Liver (tissue), 8 donors: ENCODE measurements at regions not wholly inside any gene's neighbourhood (a gene's known extent, or its start where the extent isn't known, plus 50 kb on each side); places are given as distances from the start of the nearest gene placed in this dataset.

ENCODE experiments used
- DNase-seq: peaks from one replicate; pipeline ENCODE4 v3.0.0-alpha.2; 2017; ENCODE audit warnings: low spot score
- H3K27ac ChIP-seq, 2 donors: one replicate each; pipeline ENCODE4 v1.7.0; 2013; ENCODE audit warnings: inconsistent platforms in 2 of 2, low read length in 2 of 2, control low read depth in 1 of 2, low read depth in 1 of 2, mild to moderate bottlenecking in 1 of 2
- H3K27me3 ChIP-seq, 4 donors: one replicate each; pipeline versions ENCODE4 v1.6.1 to v1.7.0; 2013; ENCODE audit warnings: low read length in 3 of 4, inconsistent platforms in 1 of 4, mild to moderate bottlenecking in 1 of 4, moderate library complexity in 1 of 4; ENCODE audit not compliant: control insufficient read depth in 4 of 4, insufficient read depth in 4 of 4
- H3K36me3 ChIP-seq, 4 donors: one replicate each; pipeline versions ENCODE4 v1.6.1 to v1.7.0; 2013; ENCODE audit warnings: low read length in 3 of 4, mild to moderate bottlenecking in 3 of 4, low read depth in 1 of 4, moderate library complexity in 1 of 4; ENCODE audit not compliant: control insufficient read depth in 4 of 4, insufficient read depth in 3 of 4
- H3K4me1 ChIP-seq, 4 donors: one replicate each; pipeline versions ENCODE4 v1.6.1 to v1.7.0; 2013; ENCODE audit warnings: low read length in 3 of 4, mild to moderate bottlenecking in 3 of 4, moderate library complexity in 1 of 4; ENCODE audit not compliant: control insufficient read depth in 4 of 4, insufficient read depth in 4 of 4
- H3K4me3 ChIP-seq, 3 donors: one replicate each; pipeline versions ENCODE4 v1.6.1 to v1.7.0; 2013; ENCODE audit warnings: low read length in 3 of 3, control low read depth in 1 of 3, low read depth in 1 of 3, mild to moderate bottlenecking in 1 of 3
- H3K9ac ChIP-seq, 2 donors: one replicate each; pipeline ENCODE4 v1.7.0; 2013; ENCODE audit warnings: low read length in 2 of 2, mild to moderate bottlenecking in 2 of 2, moderate library complexity in 2 of 2, control low read depth in 1 of 2, low read depth in 1 of 2
- H3K9me3 ChIP-seq, 4 donors: one replicate each; pipeline versions ENCODE4 v1.6.1 to v1.7.0; 2013; ENCODE audit warnings: low read length in 3 of 4; ENCODE audit not compliant: control insufficient read depth in 4 of 4
- ATF3 ChIP-seq: IDR thresholded peaks from 2 replicates; pipeline ENCODE4 v1.6.1; 2016; ENCODE audit warnings: antibody characterized with exemption
- CTCF ChIP-seq: fragments of 150-350 bp; IDR thresholded peaks from 2 replicates; pipeline ENCODE4 v1.5.1; 2017; ENCODE audit warnings: improper control_type of control experiment, low read depth, low read length; ENCODE audit not compliant: missing input control
- EGR1 ChIP-seq, 2 donors: IDR thresholded peaks; 2 replicates each; pipeline ENCODE4 v1.6.1; 2016 to 2018; ENCODE audit warnings: antibody characterized with exemption in 2 of 2, low read depth in 2 of 2
- FOXA1 ChIP-seq: IDR thresholded peaks from 2 replicates; pipeline ENCODE4 v1.6.1; 2016; ENCODE audit warnings: antibody characterized with exemption
- FOXA2 ChIP-seq: IDR thresholded peaks from 2 replicates; pipeline ENCODE4 v1.6.1; 2016; ENCODE audit warnings: antibody characterized with exemption
- GABPA ChIP-seq, 2 donors: IDR thresholded peaks in 1 of 2; conservative IDR thresholded peaks in 1 of 2; 2 replicates each; pipeline ENCODE4 v1.6.1; 2016; ENCODE audit warnings: antibody characterized with exemption in 2 of 2, mild to moderate bottlenecking in 1 of 2, moderate library complexity in 1 of 2
- HNF4A ChIP-seq, 2 donors: conservative IDR thresholded peaks; 2 replicates each; pipeline ENCODE4 v1.6.1; 2016; ENCODE audit warnings: antibody characterized with exemption in 2 of 2, mild to moderate bottlenecking in 2 of 2
- HNF4G ChIP-seq: IDR thresholded peaks from 2 replicates; pipeline ENCODE4 v1.6.1; 2016; ENCODE audit warnings: antibody characterized with exemption
- JUND ChIP-seq, 2 donors: IDR thresholded peaks; 2 replicates each; pipeline ENCODE4 v1.6.1; 2016; ENCODE audit warnings: antibody characterized with exemption in 2 of 2
- NR2F2 ChIP-seq: IDR thresholded peaks from 2 replicates; pipeline ENCODE4 v1.6.1; 2016; ENCODE audit warnings: antibody characterized with exemption
- RAD21 ChIP-seq, 2 donors: IDR thresholded peaks; 2 replicates each; pipeline ENCODE4 v1.6.1; 2016; ENCODE audit warnings: antibody characterized with exemption in 2 of 2, mild to moderate bottlenecking in 2 of 2
- REST ChIP-seq: IDR thresholded peaks from 2 replicates; pipeline ENCODE4 v1.6.1; 2016; ENCODE audit warnings: antibody characterized with exemption, mild to moderate bottlenecking
- RXRA ChIP-seq, 2 donors: IDR thresholded peaks; 2 replicates each; pipeline ENCODE4 v1.6.1; 2017 to 2018; ENCODE audit warnings: antibody characterized with exemption in 2 of 2, mild to moderate bottlenecking in 1 of 2
- SP1 ChIP-seq: IDR thresholded peaks from 2 replicates; pipeline ENCODE4 v1.6.1; 2018; ENCODE audit warnings: antibody characterized with exemption, mild to moderate bottlenecking
- TAF1 ChIP-seq: conservative IDR thresholded peaks from 2 replicates; pipeline ENCODE4 v1.6.1; 2016; ENCODE audit warnings: antibody characterized with exemption, mild to moderate bottlenecking
- YY1 ChIP-seq: IDR thresholded peaks from 2 replicates; pipeline ENCODE4 v1.6.1; 2016; ENCODE audit warnings: antibody characterized with exemption, mild to moderate bottlenecking
- ZBTB33 ChIP-seq: IDR thresholded peaks from 2 replicates; pipeline ENCODE4 v1.6.1; 2016; ENCODE audit warnings: antibody characterized with exemption
- WGBS: extraction: QIAGEN DNeasy Blood & Tissue Kit; methylation state at CpG from one replicate; pipeline ENCODE4 v1.1.7; 2013; 5-methylcytosine and 5-hydroxymethylcytosine counted together
- donor health status: healthy.
- donor health status: healthy.
- donor health status: healthy.
- donor health status: healthy.
- donor health status: healthy.

- H3K9ac ChIP-seq: no peak overlapping the region
- WGBS: 95% methylated on average over 1 of the region's 1 CpG
- H3K27ac ChIP-seq: no peak overlapping the region
- no peaks in the 10 kb centered on the region for H3K27me3 ChIP-seq
- DNase-seq: no peak
- H3K4me1 ChIP-seq: no peaks in the 10 kb centered on the region
- H3K9me3 ChIP-seq: no peaks in the 10 kb centered on the region
- no peak overlapping the region for H3K4me3 ChIP-seq
- TF ChIP-seq TAF1 (no peak), JUND (IDR thresholded peaks at IDR 0.05) (no peak), FOXA2 (no peak), RAD21 (IDR thresholded peaks at IDR 0.05) (no peak), ATF3 (no peak), HNF4A (conservative IDR thresholded peaks at IDR 0.05) (no peak), ZBTB33 (no peak), FOXA1 (no peak), NR2F2 (no peak), YY1 (no peak), CTCF (no peak), EGR1 (IDR thresholded peaks at IDR 0.05; ENCODE audit: low read depth in 2 of 2) (no peak), GABPA (IDR thresholded peaks at IDR 0.05 in 1 of 2, conservative IDR thresholded peaks at IDR 0.05 in 1 of 2) (no peak), RXRA (IDR thresholded peaks at IDR 0.05) (no peak), HNF4G (no peak), REST (no peak), SP1 (no peak)
- H3K36me3 ChIP-seq: no peaks in the 10 kb centered on the region
Measured at GRCh38 chr5:145579301-145579700, 255.8 kb downstream of the PRELID2 start.
